SK-N-SH (cell line): ENCODE measurements at regions not wholly inside any gene's neighbourhood (a gene's known extent, or its start where the extent isn't known, plus 50 kb on each side); places are given as distances from the start of the nearest gene placed in this dataset.

Experiments
- CTCF ChIA-PET: fragments of 300-600, 350-600 bp; formaldehyde crosslinking; extraction: SDS; loops from one replicate; lab custom pipeline; 2021; lab: Yijun Ruan, JAX
- POLR2A ChIA-PET: fragments of 350-600 bp; sonication (Branson Sonifier 250); formaldehyde crosslinking; extraction: SDS; loops from one replicate; lab custom pipeline; 2020; ENCODE audit warnings: antibody characterized with exemption, inconsistent platforms; lab: Yijun Ruan, JAX
- DNase-seq: peaks from one replicate; pipeline ENCODE4 v3.0.0; 2012
- H2AFZ ChIP-seq: fragments of 200-600 bp; sonication (generic); 2 replicates; pipeline ENCODE4 v1.8.1; 2016; ENCODE audit warnings: antibody characterized with exemption, mild to moderate bottlenecking, low read depth
- H3F3A ChIP-seq: fragments of 200-600 bp; sonication (generic); replicated peaks from 2 replicates; pipeline ENCODE3; 2016; ENCODE audit warnings: antibody characterized with exemption, mild to moderate bottlenecking; ENCODE audit not compliant: insufficient read depth
- H3K27ac ChIP-seq, 2 experiments: fragments of 200-500 bp in 1 of 2; fragments of 200-600 bp in 1 of 2; sonication (Bioruptor generic) in 1 of 2; sonication (generic), shearing (Covaris generic) in 1 of 2; 2 replicates each; pipeline versions ENCODE4 v1.5.1 to v1.6.1; 2014 to 2016; ENCODE audit warnings: low read depth in 2 of 2, inconsistent platforms in 1 of 2, low read length in 1 of 2, mild to moderate bottlenecking in 1 of 2, mixed read lengths in 1 of 2
- H3K27me3 ChIP-seq: fragments of 200-600 bp; sonication (generic), shearing (Covaris generic); 2 replicates; pipeline ENCODE4 v1.6.1; 2016; ENCODE audit warnings: mixed run types; ENCODE audit not compliant: insufficient read depth
- H3K36me3 ChIP-seq, 2 experiments: fragments of 200-500 bp in 1 of 2; fragments of 200-600 bp in 1 of 2; sonication (Bioruptor generic) in 1 of 2; sonication (generic) in 1 of 2; replicated peaks in 1 of 2; 2 replicates each; pipeline versions ENCODE3 to v1.5.1; 2014 to 2016; ENCODE audit warnings: low read length in 1 of 2, mild to moderate bottlenecking in 1 of 2; ENCODE audit not compliant: insufficient read depth in 2 of 2, control insufficient read depth in 1 of 2
- H3K4me1 ChIP-seq, 2 experiments: fragments of 200-500 bp in 1 of 2; fragments of 200-600 bp in 1 of 2; sonication (Bioruptor generic) in 1 of 2; sonication (generic), shearing (Covaris generic) in 1 of 2; 2 replicates each; pipeline versions ENCODE4 v1.5.1 to v1.6.1; 2014 to 2016; ENCODE audit warnings: low read depth in 1 of 2, low read length in 1 of 2, mixed run types in 1 of 2; ENCODE audit not compliant: insufficient read depth in 2 of 2, control insufficient read depth in 1 of 2
- H3K4me2 ChIP-seq: fragments of 200-600 bp; sonication (generic), shearing (Covaris generic); 2 replicates; pipeline ENCODE4 v1.6.1; 2017; ENCODE audit warnings: mixed run types
- H3K4me3 ChIP-seq, 2 experiments: fragments of 200-500 bp in 1 of 2; fragments of 200-600 bp in 1 of 2; sonication (Bioruptor generic) in 1 of 2; sonication (generic), shearing (Covaris generic) in 1 of 2; 2 replicates each; pipeline versions ENCODE4 v1.5.1 to v1.8.1; 2014 to 2016; ENCODE audit warnings: low read depth in 2 of 2, inconsistent platforms in 1 of 2, low read length in 1 of 2, mild to moderate bottlenecking in 1 of 2, mixed read lengths in 1 of 2, moderate library complexity in 1 of 2
- H3K79me2 ChIP-seq: fragments of 200-600 bp; sonication (generic); 2 replicates; pipeline ENCODE4 v1.8.1; 2017; ENCODE audit warnings: mild to moderate bottlenecking; ENCODE audit not compliant: insufficient read depth
- H3K9ac ChIP-seq: fragments of 200-600 bp; sonication (generic); 2 replicates; pipeline ENCODE4 v1.6.1; 2017; ENCODE audit warnings: mixed run types
- H3K9me2 ChIP-seq: fragments of 200-600 bp; sonication (generic); 2 replicates; pipeline ENCODE4 v1.6.1; 2017; ENCODE audit warnings: mixed run types
- H3K9me3 ChIP-seq: fragments of 200-600 bp; sonication (generic); 2 replicates; pipeline ENCODE4 v1.6.1; 2017; ENCODE audit warnings: mixed run types, mild to moderate bottlenecking, moderate library complexity
- H4K20me1 ChIP-seq: fragments of 200-600 bp; sonication (generic); 2 replicates; pipeline ENCODE4 v1.6.1; 2017; ENCODE audit warnings: mild to moderate bottlenecking, mixed run types; ENCODE audit not compliant: insufficient read depth
- CHD2 ChIP-seq: fragments of 150-350 bp; IDR thresholded peaks from 2 replicates; pipeline ENCODE4 v1.6.1; 2018; ENCODE audit warnings: low read length; ENCODE audit not compliant: partially characterized antibody
- ELF1 ChIP-seq: IDR thresholded peaks from 2 replicates; pipeline ENCODE4 v1.4.0; 2012
- EZH2phosphoT487 ChIP-seq: fragments of 200-600 bp; sonication (generic); IDR thresholded peaks from 2 replicates; pipeline ENCODE4 v1.6.1; 2017; ENCODE audit warnings: low read depth, mixed run types, mild to moderate bottlenecking, antibody characterized with exemption, moderate library complexity, borderline replicate concordance
- GATA2 ChIP-seq: sonication (generic); formaldehyde crosslinking; IDR thresholded peaks from 2 replicates; pipeline ENCODE4 v1.5.0; 2020; ENCODE audit warnings: mild to moderate bottlenecking, missing genetic modification reagents
- JUND ChIP-seq: IDR thresholded peaks from 2 replicates; pipeline ENCODE4 v1.4.0; 2012
- MEF2A ChIP-seq: IDR thresholded peaks from 2 replicates; pipeline ENCODE4 v1.4.0; 2012; ENCODE audit warnings: low read depth, borderline replicate concordance
- NFIC ChIP-seq: IDR thresholded peaks from 2 replicates; pipeline ENCODE4 v1.4.0; 2012; ENCODE audit warnings: borderline replicate concordance
- POLR2AphosphoS5 ChIP-seq: IDR thresholded peaks from 2 replicates; pipeline ENCODE4 v1.6.1; 2012; ENCODE audit warnings: low read depth, low read length
- RCOR1 ChIP-seq: fragments of 150-350 bp; IDR thresholded peaks from 2 replicates; pipeline ENCODE4 v1.6.1; 2017; ENCODE audit warnings: antibody characterized with exemption, low read length
- RFX5 ChIP-seq: IDR thresholded peaks from 2 replicates; pipeline ENCODE4 v1.6.1; 2012; ENCODE audit warnings: mild to moderate bottlenecking, improper control_type of control experiment, low read length
- SIN3A ChIP-seq: IDR thresholded peaks from 2 replicates; pipeline ENCODE4 v1.6.1; 2012; ENCODE audit warnings: low read depth, mild to moderate bottlenecking, low read length, moderate library complexity, borderline replicate concordance
- SMC3 ChIP-seq: IDR thresholded peaks from 2 replicates; pipeline ENCODE4 v1.6.1; 2012; ENCODE audit warnings: low read depth, low read length, improper control_type of control experiment
- TAF1 ChIP-seq: IDR thresholded peaks from 2 replicates; pipeline ENCODE4 v1.6.1; 2012; ENCODE audit warnings: low read depth, mild to moderate bottlenecking, low read length, moderate library complexity, borderline replicate concordance
- TCF12 ChIP-seq: IDR thresholded peaks from 2 replicates; pipeline ENCODE4 v1.4.0; 2012
- TEAD4 ChIP-seq: IDR thresholded peaks from 2 replicates; pipeline ENCODE4 v1.4.0; 2012; ENCODE audit warnings: mild to moderate bottlenecking, borderline replicate concordance; ENCODE audit not compliant: insufficient read depth
- YY1 ChIP-seq: IDR thresholded peaks from 2 replicates; pipeline ENCODE4 v1.4.0; 2012; ENCODE audit warnings: low read depth, mild to moderate bottlenecking
- WGBS: methylation state at CpG from one replicate; pipeline ENCODE4 v1.1.6; 2017; ENCODE audit warnings: low lambda C conversion rate; 5-methylcytosine and 5-hydroxymethylcytosine counted together
- TF ChIP-seq, protein P1 (sequence below): fragments of 150-350 bp; IDR thresholded peaks from 2 replicates; pipeline ENCODE4 v1.6.1; 2017; ENCODE audit warnings: antibody characterized with exemption, low read length, low read depth, borderline replicate concordance
- TF ChIP-seq, protein P2 (sequence below): IDR thresholded peaks from 2 replicates; pipeline ENCODE4; 2012
- TF ChIP-seq, protein P3 (sequence below): IDR thresholded peaks from 2 replicates; pipeline ENCODE4 v1.6.1; 2012; ENCODE audit warnings: mild to moderate bottlenecking, low read depth, low read length, moderate library complexity
- TF ChIP-seq, protein P4 (sequence below): fragments of 200-600 bp; sonication (generic); IDR thresholded peaks from 2 replicates; pipeline ENCODE4 v1.6.1; 2017; ENCODE audit warnings: antibody characterized with exemption, mild to moderate bottlenecking, moderate library complexity

- no peak overlapping the region for H3K27ac ChIP-seq
- H3K9me2 ChIP-seq, result no peaks in the 10 kb centered on the region
- no peaks in the 10 kb centered on the region; the same call in 1 of the 2 replicates for H3K9me3 ChIP-seq
- no peak overlapping the region for H2AFZ ChIP-seq
- no peaks in the 10 kb centered on the region for H3K36me3 ChIP-seq
- no peaks in the 10 kb centered on the region for H3F3A ChIP-seq
- no peak for DNase-seq
- no peak overlapping the region for H3K4me2 ChIP-seq
- no peak for TF ChIP-seq SMC3
- TF ChIP-seq, protein P1, sequence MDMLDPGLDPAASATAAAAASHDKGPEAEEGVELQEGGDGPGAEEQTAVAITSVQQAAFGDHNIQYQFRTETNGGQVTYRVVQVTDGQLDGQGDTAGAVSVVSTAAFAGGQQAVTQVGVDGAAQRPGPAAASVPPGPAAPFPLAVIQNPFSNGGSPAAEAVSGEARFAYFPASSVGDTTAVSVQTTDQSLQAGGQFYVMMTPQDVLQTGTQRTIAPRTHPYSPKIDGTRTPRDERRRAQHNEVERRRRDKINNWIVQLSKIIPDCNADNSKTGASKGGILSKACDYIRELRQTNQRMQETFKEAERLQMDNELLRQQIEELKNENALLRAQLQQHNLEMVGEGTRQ, result no peak
- no peak for TF ChIP-seq YY1
- no peak for TF ChIP-seq CHD2
- no peak for TF ChIP-seq TEAD4
- TF ChIP-seq SIN3A, result no peak
- TF ChIP-seq, protein P2, sequence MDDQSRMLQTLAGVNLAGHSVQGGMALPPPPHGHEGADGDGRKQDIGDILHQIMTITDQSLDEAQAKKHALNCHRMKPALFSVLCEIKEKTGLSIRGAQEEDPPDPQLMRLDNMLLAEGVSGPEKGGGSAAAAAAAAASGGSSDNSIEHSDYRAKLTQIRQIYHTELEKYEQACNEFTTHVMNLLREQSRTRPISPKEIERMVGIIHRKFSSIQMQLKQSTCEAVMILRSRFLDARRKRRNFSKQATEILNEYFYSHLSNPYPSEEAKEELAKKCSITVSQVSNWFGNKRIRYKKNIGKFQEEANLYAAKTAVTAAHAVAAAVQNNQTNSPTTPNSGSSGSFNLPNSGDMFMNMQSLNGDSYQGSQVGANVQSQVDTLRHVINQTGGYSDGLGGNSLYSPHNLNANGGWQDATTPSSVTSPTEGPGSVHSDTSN, result no peak
- no peak for TF ChIP-seq TCF12
- TF ChIP-seq ELF1, result no peak
- TF ChIP-seq RCOR1, result no peak
- TF ChIP-seq, protein P3, sequence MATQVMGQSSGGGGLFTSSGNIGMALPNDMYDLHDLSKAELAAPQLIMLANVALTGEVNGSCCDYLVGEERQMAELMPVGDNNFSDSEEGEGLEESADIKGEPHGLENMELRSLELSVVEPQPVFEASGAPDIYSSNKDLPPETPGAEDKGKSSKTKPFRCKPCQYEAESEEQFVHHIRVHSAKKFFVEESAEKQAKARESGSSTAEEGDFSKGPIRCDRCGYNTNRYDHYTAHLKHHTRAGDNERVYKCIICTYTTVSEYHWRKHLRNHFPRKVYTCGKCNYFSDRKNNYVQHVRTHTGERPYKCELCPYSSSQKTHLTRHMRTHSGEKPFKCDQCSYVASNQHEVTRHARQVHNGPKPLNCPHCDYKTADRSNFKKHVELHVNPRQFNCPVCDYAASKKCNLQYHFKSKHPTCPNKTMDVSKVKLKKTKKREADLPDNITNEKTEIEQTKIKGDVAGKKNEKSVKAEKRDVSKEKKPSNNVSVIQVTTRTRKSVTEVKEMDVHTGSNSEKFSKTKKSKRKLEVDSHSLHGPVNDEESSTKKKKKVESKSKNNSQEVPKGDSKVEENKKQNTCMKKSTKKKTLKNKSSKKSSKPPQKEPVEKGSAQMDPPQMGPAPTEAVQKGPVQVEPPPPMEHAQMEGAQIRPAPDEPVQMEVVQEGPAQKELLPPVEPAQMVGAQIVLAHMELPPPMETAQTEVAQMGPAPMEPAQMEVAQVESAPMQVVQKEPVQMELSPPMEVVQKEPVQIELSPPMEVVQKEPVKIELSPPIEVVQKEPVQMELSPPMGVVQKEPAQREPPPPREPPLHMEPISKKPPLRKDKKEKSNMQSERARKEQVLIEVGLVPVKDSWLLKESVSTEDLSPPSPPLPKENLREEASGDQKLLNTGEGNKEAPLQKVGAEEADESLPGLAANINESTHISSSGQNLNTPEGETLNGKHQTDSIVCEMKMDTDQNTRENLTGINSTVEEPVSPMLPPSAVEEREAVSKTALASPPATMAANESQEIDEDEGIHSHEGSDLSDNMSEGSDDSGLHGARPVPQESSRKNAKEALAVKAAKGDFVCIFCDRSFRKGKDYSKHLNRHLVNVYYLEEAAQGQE, result no peak
- TF ChIP-seq RFX5, result no peak
- TF ChIP-seq, protein P4, sequence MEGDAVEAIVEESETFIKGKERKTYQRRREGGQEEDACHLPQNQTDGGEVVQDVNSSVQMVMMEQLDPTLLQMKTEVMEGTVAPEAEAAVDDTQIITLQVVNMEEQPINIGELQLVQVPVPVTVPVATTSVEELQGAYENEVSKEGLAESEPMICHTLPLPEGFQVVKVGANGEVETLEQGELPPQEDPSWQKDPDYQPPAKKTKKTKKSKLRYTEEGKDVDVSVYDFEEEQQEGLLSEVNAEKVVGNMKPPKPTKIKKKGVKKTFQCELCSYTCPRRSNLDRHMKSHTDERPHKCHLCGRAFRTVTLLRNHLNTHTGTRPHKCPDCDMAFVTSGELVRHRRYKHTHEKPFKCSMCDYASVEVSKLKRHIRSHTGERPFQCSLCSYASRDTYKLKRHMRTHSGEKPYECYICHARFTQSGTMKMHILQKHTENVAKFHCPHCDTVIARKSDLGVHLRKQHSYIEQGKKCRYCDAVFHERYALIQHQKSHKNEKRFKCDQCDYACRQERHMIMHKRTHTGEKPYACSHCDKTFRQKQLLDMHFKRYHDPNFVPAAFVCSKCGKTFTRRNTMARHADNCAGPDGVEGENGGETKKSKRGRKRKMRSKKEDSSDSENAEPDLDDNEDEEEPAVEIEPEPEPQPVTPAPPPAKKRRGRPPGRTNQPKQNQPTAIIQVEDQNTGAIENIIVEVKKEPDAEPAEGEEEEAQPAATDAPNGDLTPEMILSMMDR, result no peak
- no peak for TF ChIP-seq JUND
- no peak for TF ChIP-seq EZH2phosphoT487
- no peak for TF ChIP-seq TAF1
- no peak for TF ChIP-seq GATA2 (CRISPR knock-in tag)
- no peak for TF ChIP-seq NFIC
- no peak for TF ChIP-seq MEF2A
- no peak for TF ChIP-seq POLR2AphosphoS5
- ChIA-PET POLR2A (no interaction called here), CTCF (interaction anchor here (0.7 kb wide), 1 partner anchor 16 kb away, joined by 3 read pairs; no protein-coding TSS in a partner anchor)
- H3K9ac ChIP-seq, result no peak overlapping the region
- H3K27me3 ChIP-seq, result no peaks in the 10 kb centered on the region
- H3K4me1 ChIP-seq, result no peaks in the 10 kb centered on the region
- H3K79me2 ChIP-seq, result no peaks in the 10 kb centered on the region
- 7% methylated on average over 1 of the region's 1 CpG for WGBS
- H3K4me3 ChIP-seq, result no peak overlapping the region
- H4K20me1 ChIP-seq, result no peaks in the 10 kb centered on the region
Measured at GRCh38 chr18:53677480-53677879, 547.0 kb downstream of the MBD2 start.
